ENCODE measurements at regions not wholly inside any gene's neighbourhood (a gene's known extent, or its start where the extent isn't known, plus 50 kb on each side); places are given as distances from the start of the nearest gene placed in this dataset.

DNA sequence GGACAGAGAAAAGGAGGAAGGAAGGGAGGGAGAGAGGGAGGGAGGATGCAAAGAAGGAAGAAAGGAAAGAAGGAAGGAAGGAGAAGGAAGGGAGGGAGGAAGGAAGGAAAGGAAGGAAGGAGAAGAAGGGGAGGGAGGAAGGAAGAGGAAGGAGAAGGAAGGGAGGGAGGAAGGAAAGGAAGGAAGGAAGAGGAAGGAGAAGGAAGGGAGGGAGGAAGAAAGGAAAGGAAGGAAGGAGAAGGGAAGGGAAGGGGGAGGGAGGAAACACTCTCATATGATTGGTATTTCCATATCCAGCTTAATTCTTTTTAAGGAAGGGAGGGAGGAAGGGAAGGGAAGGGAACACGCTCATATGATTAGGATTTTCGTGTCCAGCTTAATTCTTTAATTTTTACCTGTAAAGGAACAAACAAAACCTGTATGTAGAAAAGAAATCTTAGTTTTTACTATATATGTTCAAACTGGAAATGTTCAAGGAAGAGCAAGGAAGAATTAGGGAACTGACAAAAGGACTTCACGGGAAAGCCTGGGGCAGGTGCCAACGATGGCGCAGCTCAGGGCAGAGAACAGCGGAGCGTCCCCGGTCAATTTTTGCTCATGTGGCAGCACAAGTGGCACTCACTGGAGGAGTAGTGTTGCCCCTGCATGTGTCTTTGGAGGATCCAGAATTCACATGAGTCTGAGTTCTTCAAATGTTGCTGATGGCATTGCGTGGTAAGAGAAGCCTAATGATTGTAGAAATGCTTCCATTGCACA is 228.6 kb downstream of the ZNF516 start:
- TF ChIP-seq, protein P1, sequence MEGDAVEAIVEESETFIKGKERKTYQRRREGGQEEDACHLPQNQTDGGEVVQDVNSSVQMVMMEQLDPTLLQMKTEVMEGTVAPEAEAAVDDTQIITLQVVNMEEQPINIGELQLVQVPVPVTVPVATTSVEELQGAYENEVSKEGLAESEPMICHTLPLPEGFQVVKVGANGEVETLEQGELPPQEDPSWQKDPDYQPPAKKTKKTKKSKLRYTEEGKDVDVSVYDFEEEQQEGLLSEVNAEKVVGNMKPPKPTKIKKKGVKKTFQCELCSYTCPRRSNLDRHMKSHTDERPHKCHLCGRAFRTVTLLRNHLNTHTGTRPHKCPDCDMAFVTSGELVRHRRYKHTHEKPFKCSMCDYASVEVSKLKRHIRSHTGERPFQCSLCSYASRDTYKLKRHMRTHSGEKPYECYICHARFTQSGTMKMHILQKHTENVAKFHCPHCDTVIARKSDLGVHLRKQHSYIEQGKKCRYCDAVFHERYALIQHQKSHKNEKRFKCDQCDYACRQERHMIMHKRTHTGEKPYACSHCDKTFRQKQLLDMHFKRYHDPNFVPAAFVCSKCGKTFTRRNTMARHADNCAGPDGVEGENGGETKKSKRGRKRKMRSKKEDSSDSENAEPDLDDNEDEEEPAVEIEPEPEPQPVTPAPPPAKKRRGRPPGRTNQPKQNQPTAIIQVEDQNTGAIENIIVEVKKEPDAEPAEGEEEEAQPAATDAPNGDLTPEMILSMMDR (IDR thresholded peaks at IDR 0.05; ENCODE audit: low read depth, low read length), result no peak
- no peak for DNase-seq (ENCODE audit: low read depth in 1 of 2, low spot score in 1 of 2)
- no peaks in the 10 kb centered on the region for H3K4me1 ChIP-seq (ENCODE audit: low read depth)
- no peaks in the 10 kb centered on the region for H3K9me3 ChIP-seq (ENCODE audit: low read depth)
- no peaks in the 10 kb centered on the region for H3K27me3 ChIP-seq
- H3K36me3 ChIP-seq, result no peaks in the 10 kb centered on the region
- H3K27ac ChIP-seq, result no peak overlapping the region
- H3K4me3 ChIP-seq, result no peak overlapping the region

DNA sequence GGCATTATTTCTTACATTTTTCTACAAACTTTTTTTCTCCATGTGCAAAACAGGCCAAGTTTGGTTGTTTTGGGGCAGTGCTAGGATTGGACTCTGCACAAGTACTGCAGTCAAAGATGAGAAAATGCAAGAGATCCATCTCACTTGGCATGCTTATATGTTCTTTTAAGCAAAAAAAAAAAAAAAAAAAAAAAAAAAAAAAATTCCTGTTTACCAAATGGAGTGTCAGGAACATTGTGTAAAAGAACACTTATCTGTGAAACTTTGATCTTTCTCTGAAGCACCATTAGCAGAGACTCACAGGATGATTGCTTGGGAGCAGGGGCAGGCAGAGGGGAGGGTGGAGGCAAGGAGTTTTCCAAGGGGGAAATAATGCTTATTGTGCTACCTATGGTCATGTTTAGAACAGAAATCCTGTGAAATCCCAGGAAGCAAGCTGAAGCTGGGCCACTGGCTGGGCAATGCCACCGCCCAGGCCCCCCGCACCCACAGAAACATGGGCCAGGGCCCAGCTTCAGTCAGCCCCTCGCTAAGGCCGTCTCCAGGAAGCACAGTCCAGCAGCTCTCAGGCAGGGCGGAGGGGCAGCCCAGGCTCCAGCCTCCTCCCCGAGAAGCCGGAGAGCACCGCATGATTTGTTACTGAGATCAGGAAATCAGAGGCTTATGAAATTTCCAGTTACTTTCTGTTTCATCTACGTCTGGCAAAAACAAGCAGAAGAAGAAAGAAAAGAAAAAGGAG is 229.4 kb downstream of the ZNF516 start:
- Histone ChIP-seq H3K27ac (no peak overlapping the region), H3K4me3 (no peak overlapping the region), H3K4me1 (ENCODE audit: low read depth) (no peaks in the 10 kb centered on the region), H3K27me3 (no peaks in the 10 kb centered on the region), H3K36me3 (no peaks in the 10 kb centered on the region), H3K9me3 (ENCODE audit: low read depth) (no peaks in the 10 kb centered on the region)
- TF ChIP-seq, protein P1 (IDR thresholded peaks at IDR 0.05; ENCODE audit: low read depth, low read length), result no peak
- peak in 1 of 2 donors; percentile 69 for DNase-seq (ENCODE audit: low read depth in 1 of 2, low spot score in 1 of 2)

DNA sequence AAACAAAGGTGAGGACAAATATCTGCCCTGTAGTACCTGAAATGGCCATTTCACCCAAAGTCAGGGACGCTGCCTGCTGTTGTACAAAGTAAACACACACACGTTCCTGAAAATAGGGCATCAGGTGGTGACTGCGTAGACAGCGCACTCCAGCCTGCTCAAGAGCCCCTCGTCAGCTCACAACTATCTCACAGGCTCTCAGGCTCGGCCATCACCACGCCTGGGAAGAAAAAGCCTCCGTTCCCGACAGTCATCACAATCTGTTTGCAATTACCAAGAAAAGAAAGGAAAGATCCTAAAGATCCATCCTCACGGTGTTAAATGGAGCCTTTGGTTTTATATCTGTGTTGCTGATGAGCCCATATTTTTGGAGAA is 230.2 kb downstream of the ZNF516 start:
- no peaks in the 10 kb centered on the region for H3K27me3 ChIP-seq
- H3K4me1 ChIP-seq (ENCODE audit: low read depth), result no peaks in the 10 kb centered on the region
- no peak for DNase-seq (ENCODE audit: low read depth in 1 of 2, low spot score in 1 of 2)
- no peaks in the 10 kb centered on the region for H3K9me3 ChIP-seq (ENCODE audit: low read depth)
- H3K36me3 ChIP-seq, result no peaks in the 10 kb centered on the region
- H3K27ac ChIP-seq, result no peak overlapping the region
- no peak overlapping the region for H3K4me3 ChIP-seq
- TF ChIP-seq, protein P1 (IDR thresholded peaks at IDR 0.05; ENCODE audit: low read depth, low read length), result no peak

DNA sequence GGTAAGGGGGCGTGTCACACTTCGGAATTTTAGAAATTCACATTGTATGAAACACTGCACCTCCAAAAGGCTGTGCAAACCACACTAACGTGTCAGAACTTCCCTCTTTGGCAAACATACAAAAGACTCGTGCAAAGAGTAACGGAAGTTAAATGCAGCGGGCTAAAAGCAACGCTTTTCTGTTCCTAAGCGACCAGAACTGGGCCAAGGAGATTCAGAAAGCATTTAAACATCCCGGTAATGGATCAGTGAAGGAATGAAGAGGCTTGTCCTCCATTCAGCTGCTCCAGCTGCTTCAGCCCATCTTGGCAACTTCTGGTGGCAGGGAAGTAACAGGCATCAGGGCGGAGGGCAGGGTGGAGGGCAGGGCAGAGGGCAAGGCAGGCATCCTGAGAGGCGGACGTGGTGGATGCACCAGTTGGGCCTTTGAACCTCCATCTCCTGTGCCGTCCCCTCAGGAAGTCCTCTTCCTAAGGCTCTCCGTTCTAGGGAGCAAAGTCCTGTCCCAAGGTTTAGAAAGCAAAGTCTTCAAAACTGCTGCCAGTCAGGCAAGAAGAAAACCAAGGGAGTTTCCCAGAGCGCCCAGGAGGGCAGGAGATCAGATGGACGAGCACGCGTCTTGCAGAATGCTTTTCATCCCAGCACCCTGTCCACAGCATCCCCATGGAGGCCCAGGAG is 230.7 kb downstream of the ZNF516 start:
- Histone ChIP-seq H3K36me3 (no peaks in the 10 kb centered on the region), H3K27me3 (no peaks in the 10 kb centered on the region), H3K9me3 (ENCODE audit: low read depth) (no peaks in the 10 kb centered on the region), H3K4me1 (ENCODE audit: low read depth) (no peaks in the 10 kb centered on the region), H3K4me3 (no peak overlapping the region), H3K27ac (no peak overlapping the region)
- TF ChIP-seq, protein P1 (IDR thresholded peaks at IDR 0.05; ENCODE audit: low read depth, low read length), result no peak
- DNase-seq (ENCODE audit: low read depth in 1 of 2, low spot score in 1 of 2), result no peak

DNA sequence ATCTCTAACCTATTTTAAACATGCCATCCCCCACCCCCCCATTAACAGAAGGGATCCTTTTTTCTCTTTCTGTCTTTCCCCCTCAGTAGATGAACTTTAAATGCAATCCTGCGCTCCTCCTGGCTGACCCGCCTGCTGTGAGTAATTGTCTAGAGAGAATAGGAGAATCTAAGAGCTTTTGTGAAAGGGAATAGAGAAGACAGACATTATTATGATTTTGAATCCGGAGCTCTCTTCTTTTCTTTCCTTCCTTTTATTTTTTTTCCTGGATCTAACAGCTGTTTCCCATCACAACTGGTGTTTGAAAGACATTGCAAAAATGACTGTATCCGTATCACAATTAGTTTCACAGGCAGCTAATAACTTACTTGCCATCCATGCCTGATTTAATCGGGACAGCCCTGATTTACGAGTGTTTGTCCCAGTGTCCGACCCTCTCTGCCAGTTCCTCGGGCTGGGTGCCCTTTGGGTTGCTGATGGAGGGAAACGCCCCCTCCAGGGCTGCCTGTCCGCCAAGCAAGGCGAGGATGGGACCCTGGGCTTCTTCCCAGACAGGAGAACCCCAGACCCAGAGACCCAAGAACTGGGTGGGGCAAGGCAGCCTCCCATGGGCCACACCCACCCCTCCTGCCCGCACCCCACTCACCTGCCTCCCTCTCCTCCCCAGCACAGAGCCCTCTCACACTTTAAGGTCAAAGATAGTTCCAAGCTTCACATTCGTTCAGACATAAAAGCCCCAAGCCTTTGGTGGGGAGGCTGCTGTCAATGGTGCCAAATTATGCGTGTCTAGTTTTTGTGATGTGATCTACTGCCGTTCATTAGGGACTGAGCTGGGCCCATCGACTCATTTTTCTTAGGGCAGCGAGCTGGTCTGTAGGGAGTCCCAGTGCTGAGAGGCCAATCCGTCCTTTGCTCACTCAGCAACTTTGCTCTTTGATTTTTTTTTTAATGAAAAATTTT is 231.7 kb downstream of the ZNF516 start:
- Histone ChIP-seq H3K36me3 (no peaks in the 10 kb centered on the region), H3K4me1 (ENCODE audit: low read depth) (no peaks in the 10 kb centered on the region), H3K9me3 (ENCODE audit: low read depth) (no peaks in the 10 kb centered on the region), H3K27ac (no peak overlapping the region), H3K4me3 (no peak overlapping the region), H3K27me3 (no peaks in the 10 kb centered on the region)
- TF ChIP-seq, protein P1 (IDR thresholded peaks at IDR 0.05; ENCODE audit: low read depth, low read length), result no peak
- DNase-seq (ENCODE audit: low read depth in 1 of 2, low spot score in 1 of 2), result no peak
